HG03469 (cell line): ENCODE measurements at regions not wholly inside any gene's neighbourhood (a gene's known extent, or its start where the extent isn't known, plus 50 kb on each side); places are given as distances from the start of the nearest gene placed in this dataset.

Source experiments
- ATAC-seq: cut with Tn5 transposase; IDR thresholded peaks from one replicate; pipeline ENCODE4 v1.9.1; 2021; ENCODE audit warnings: mild to moderate bottlenecking, moderate library complexity, moderate number of reproducible peaks; ENCODE audit not compliant: unreplicated experiment

DNA sequence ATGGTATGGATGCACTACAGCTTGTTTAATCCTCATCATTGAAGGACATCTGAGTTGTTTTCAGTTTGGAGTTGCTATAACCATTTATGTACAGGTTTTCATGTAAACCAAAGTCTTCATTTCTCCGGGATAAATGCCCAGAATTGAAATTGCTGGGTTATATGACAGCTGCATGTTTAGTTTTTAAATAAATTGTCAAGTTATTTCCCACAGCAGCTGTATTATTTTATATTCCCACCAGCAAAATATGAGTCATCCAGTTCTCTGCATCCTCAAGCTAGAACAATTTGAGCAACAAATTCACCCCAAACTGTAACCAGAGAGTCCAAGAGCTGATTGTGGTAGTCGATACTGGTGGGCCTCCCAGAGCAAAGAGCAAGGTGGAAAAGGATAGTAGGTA lies 125.6 kb upstream of the PRNP start:
- no peak for ATAC-seq

DNA sequence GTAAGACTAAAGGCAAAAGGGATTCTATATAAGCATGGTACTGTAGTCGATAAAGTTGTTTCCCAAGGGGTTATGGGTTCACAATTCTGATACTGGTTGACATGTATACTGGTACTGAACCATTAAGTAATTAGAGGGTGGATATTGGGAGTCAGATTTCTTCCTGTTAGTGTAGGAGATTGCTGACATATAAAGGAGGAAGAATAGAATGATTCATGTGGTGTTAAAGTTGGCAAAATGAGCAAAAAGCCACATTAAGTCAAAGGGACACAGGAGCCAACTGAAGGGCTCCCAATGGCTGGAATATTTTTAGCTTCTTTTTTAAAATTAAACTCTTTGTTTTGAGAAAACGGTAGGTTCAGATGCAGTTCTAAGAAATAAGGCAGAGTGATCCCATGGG lies 126.3 kb upstream of the PRNP start:
- ATAC-seq, result no peak

DNA sequence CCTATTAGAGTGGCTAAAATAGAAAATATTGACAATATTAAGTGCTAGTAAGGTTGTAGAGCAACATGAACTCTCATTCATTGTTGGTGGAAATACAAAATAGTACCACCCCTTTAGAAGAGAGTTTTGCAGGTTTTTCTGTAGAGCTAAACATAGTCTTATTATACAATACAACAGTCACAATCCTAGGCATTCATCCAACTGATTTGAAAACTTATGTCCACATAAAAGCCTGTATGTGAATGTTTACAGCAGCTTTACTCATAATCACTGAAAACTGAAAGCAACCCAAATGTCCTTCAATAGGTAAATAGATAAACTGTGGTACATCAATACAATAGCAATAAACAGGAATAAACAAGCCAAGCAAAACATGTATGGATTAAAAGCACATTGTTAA lies 127.2 kb upstream of the PRNP start:
- ATAC-seq, result no peak

DNA sequence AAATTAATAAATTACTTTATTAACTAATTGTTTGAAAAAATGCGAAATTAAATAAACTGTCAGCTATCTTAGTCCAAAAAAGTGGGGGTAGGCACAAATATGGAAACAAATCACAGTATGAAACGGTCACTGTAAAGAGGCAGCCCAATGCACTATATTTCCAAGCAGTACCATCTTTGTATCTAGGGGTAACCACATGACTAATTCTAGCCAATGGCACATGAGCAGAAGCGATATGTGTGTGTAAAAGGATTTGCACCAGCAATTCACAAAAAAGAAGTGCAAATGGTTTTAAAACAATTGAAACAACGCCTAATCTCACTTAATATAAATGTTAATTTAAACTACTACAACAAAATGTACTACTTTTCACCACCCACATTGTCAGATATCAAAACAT lies 129.5 kb upstream of the PRNP start:
- ATAC-seq, result no peak

DNA sequence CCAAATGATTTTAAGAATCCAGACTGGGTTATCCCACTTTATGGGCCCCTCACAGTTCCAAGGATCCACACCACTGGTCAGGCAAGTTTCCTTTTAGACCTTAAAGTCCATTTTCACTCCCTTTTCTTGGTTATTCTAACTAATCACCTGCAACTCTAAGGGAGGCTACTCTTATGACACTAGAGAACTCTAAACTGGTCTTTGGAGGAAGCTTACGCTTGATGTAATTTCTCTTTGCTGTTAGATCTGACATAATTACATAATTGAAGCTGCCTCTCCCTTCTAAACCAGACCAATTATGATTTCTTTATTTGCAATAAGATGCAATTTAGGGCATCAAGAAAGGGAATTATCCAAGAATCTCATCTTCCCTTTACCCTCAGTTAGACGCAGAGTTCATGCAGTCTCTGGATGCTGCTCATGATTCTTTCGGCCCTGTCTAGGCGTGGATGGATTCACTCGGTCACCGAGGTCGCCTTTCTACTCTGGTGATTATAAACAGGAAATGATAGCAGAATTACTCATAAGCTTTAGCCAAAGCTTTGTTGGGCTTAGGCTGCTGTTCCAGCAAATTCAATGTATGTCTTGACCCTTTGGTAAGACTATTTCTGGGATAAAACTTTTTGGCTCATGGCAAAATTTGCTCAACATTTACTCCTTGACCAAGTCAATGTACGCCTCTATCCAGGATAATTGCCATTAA lies 130.9 kb upstream of the PRNP start:
- no peak for ATAC-seq

DNA sequence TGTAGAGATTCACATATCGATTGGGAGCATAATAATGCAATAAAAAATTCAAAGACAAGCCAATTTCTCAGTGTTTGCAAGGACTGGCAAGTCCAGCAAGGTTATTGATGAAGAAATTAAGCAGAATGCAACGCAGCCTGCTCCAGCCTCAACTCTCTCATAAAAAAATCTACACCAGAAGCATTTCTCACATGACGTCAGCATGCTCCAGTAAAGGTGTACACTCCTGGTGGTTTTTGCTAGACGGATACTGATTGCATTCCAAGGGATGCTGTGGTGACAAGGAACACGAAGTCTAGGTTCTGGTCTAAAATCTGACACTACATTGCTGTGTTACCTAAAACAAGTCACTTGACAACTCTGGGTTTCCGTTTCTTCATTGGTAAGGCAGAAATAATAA lies 131.9 kb upstream of the PRNP start:
- ATAC-seq, result no peak

DNA sequence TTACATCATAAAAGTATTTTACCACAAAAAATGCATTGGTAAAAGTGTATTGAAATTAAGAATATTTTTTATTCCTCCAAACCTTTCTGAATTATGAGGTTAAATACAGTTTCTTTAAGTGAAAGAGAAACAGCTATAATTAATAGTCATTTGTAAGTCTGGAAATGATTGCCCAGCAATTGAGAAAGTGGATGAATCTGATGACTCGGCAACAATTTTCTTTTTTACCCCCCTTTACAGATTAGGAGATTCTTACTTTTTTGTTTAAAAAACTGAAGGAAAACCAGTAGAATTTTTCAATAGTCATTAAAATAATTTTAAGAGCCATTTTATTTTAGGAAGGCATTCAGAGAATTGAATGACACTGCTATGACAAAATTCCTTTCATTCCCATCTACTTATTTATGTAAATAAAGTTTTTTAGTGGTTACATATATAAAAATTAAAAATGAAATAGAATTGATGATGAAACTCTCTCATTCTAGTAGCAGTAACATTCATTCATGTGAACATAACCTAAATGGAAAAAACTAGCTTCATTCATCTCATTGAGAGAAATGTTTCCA lies 134.1 kb upstream of the PRNP start:
- no peak for ATAC-seq

DNA sequence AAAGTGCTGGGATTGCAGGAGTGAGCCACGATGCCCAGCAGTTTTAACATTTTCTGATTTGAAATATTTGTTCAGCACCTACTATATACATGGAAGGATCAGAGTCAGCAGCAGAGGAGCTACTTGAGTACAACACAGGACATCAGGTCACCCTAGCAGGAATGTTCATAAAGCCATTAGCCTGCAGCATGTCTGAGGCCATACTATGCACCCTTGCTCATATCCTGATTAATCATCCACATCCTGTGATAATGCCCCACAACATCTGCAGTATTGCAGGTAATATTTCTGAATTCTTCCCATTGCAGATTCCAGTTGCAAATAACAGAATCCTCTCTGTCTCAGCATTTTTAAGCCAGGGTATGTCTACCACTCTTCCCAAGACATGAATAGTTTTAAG lies 135.5 kb upstream of the PRNP start:
- ATAC-seq, result no peak

DNA sequence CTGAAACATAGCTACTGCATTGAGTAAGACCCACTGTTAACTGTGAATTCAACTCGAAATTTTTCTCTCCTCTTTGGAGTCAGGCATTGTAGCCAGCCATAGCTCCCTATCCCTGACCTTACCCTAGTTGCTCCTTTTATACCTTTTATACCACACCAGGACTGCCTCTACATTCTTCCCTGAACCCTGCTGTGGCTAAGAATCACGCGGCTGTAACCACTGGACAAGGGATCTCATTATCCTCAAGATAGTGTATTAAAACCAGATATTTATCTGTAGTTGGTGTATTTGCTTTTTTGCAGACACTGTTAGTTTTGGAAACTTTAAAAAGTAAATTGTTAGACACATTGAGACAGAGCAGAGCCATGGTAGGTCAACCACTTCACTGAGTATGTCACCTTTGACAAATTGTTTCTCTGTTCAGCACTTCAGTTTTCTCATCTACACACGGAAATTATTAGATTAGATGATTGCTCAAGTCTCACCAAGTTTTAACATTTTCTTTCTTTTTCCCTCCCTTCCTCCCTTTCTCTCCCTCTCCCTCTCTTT lies 136.5 kb upstream of the PRNP start:
- no peak for ATAC-seq

DNA sequence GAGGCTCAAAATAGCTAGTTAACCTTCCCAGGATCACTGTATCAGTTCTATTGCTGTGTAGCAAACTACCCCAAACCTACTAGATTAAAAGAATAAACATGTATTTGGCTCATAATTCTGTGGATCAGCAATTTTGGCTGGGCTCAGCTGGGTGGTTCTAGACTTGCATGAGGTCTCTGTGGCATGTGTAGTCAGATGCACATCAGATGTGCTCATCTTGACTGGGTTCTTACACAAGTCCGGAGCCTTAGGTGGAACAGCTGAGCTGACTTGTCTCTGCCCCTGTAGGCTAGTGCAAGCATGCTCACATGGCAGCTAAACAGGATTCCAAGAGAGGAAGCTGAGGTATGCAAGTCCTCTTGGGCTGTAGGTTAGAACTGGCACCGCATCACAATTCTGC lies 137.7 kb upstream of the PRNP start:
- ATAC-seq, result no peak

DNA sequence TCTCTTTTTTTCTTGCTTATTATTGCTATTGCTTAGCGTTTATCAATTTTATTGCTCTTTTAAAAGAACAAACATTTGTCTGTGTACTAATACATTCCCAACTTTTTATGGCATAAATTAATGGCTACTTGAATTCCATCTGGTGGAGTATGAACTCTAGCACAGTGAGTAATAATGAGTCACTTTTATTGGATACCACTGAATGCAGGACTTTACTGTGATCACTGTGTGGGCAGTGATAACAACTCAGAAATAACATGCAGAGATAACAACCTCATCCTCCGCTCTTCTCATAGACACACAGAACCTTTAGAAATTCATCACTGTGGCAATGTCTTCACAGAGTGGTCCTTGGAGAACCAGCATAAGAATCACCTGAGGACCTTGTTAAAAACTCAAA lies 139.5 kb upstream of the PRNP start:
- no peak for ATAC-seq

DNA sequence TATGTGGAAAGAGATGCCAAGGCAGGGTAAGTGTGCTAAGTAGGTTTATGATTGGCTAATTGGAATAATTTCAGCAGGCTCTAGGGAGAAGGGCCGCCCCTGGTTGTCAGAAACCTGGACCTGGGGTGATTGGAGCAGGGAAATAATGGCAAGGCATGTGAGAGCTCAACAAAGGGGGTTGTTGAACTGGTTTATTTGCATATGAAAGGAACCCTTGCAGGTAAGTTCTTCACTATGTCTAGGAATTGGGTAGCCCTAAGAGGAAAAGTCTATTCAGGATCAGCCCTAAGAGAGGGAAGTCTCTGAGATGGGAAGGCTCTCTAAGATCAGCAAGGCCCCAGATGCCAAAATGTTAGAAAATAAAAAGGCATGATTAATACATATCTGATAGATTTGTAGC lies 139.9 kb upstream of the PRNP start:
- no peak for ATAC-seq

DNA sequence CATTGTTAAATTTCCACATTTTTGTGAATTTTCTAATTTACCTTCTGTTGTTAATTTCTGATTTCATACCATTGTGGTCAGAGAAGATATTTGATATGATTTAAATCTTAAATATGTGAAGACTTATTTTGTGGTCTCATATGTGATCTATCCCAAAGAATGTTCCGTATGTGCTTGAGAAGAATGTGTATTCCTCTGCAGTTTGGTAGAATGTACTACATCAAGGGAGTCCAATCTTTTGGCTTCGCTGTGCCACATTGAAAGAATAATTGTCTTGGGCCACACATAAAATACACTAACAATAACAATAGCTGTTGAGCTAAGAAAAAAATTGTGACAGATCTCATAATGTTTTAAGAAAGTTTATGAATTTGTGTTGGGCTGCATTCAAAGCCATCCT lies 140.7 kb upstream of the PRNP start:
- no peak for ATAC-seq

DNA sequence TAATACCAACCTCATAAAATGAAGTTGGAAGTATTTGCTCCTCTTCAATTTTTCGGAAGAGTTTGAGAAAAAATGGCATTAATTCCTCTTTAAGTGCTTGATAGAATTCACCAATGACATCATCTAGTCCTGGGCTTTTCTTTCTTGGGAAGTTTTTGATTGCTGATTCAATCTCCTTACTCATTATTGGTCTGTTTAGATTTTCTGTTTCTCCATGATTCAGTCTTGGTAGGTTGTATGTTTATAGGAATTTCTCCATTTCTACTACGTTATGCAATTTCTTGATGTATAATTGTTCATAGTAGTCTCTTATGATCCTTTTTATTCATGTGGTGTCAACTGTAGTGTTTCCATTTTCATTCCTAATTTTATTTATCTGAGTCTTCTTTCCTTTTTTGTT lies 141.5 kb upstream of the PRNP start:
- ATAC-seq, result no peak

DNA sequence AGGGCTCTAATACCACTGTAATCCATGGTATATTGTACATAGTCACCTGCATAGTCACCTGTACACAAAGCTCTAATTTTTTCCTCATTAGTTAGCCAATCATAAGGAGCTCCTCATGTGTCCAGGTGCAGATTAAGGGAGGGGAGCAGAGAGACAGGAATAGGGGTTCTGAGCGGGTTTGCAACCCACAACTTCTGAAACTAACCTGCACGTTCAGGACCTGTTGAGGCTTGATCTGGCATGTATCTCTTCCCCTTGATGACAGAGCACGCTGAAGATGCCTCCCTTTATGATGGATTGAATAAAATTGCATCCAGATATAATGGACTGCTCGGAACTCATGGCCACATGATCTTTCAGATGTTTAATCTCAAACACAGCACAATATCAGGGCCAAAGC lies 144.0 kb upstream of the PRNP start:
- no peak for ATAC-seq

DNA sequence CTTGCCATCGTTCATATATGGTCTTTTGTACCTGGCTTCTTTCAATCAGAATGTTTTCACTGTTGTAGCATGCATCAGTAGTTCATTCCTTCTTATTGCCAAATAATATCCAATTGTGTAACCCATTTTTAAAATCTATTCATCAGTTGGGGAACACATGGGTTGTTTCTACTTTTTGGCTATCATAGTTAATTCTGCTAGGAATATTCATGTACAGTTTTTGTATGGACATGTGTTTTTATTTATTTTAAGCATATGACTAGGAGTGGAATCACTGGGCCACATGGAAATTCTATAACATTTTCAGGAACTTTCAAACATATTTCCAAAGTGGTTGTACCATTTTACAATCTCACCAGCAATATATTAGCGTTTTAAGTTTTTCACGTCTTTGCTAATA lies 151.9 kb upstream of the PRNP start:
- no peak for ATAC-seq

DNA sequence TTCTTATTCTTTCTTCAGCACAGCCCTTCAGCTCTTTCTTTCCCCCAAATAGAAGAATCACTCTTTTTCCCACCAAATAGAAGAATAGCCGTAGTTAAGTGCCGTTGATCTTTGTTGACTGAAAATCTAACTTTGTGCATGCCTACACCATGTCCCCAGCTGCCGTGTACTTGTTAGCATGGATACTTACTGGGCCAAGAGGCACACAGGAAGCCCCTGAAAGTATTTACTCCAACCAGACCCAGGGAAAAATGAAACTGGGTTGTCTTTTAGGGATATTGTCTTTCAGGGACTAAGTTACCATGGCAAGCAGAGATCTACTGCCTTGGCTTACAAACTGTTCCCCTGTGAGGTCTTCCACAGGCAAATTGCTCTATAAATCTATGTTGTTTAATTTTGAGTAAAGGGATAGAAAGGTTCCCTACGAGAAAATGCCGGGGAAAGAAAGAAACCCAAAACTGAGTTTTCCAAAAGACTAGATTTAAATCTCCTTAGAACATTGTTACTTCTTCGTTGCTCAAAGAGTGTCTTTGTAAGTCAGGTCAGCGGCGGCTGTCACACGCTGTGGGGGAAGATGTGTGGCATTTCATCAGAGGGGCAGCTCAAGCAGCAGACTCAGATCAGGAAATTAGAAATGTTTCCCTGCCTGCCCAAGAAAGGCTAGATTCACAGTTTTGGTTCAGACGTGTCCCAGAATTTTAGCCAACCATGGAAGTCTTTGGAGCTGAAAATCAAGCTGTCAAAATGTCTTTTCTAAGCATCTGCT lies 152.7 kb upstream of the PRNP start:
- no peak for ATAC-seq

DNA sequence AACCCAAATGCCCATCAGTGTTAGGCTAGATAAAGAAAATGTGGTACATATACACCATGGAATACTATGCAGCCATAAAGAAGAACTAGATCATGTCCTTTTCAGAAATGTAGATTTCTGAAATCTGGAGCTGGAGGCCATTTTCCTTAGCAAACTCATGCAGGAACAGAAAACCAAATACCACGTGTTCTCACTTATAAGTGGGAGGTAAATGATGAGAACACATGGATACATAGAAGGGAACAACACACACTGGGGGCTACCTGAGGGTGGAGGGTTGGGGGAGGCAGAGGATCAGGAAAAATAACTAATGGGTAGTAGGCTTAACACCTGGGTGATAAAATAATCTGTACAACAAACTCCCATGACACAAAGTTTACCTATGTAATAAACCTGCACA lies 153.5 kb upstream of the PRNP start:
- ATAC-seq, result no peak

DNA sequence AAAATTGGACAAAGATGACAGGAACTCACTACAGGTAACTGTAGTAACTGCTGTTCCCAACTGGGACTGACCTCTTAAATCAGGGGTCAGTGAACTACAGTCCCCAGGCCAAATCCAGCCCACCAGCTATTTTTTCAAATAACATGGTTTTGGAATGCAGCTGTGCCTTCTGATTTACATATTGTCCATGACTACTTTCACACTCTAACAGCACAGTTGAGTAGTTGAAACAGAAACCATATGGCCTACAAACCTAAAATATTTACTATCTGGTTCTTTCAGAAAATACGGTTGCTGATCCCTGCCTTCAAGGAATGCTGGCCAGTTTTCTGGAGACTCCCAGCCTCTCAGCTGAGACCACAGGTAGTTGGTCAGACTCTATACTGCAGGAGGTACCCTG lies 161.5 kb upstream of the PRNP start:
- no peak for ATAC-seq

DNA sequence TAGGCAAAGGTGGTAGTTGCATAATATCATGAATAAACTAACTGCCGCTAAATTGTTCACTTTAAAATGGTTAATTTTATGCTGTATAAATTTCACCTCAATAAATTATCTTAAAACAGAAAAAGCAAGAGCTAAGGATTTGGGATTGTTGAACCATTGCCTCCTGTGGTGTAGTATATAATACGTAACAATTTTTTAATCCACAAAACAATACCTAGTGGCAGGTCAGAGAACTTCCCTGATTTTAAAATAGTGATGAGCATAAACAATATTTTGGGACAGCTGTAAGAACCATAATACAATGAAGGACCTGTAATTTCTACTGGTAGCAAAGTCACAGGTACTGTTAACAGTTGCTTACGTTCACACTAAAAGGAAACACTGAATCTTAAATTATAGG lies 161.9 kb upstream of the PRNP start:
- ATAC-seq, result no peak

DNA sequence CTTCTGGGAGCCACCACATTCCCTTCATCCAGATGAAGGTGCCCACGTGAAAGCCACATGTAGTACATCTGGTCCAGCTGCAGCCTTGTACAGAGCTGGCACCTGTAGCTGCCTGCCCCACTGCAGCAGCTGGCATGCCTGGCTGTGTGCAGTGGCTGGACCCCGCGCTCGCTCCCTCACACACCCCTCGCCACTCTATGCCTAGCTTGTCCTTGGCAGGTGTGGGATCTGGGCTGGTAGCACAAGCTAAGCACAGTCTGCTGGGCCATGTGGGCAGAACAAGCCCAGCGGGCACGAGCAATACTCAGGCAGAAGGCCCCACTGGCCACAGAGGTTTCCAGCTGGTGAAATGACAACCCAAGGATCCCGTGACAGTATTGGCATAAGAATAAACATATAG lies 163.9 kb upstream of the PRNP start:
- no peak for ATAC-seq
